ENCODE measurements at regions not wholly inside any gene's neighbourhood (a gene's known extent, or its start where the extent isn't known, plus 50 kb on each side); places are given as distances from the start of the nearest gene placed in this dataset.

GRCh38 chr9:99472916-99473245 lies 250.8 kb downstream of the SEC61B start:
- no peaks in the 10 kb centered on the region for H3K27me3 ChIP-seq
- intact Hi-C loops (cut with DNase I; ENCODE audit: low total_unique reads) = no loop called here
- no peak overlapping the region for H3K27ac ChIP-seq
- TF ChIP-seq CTCF (IDR thresholded peaks at IDR 0.05) (no peak), POLR2A (IDR thresholded peaks at IDR 0.05) (no peak)
- H3K4me1 ChIP-seq = no peaks in the 10 kb centered on the region
- H3K9me3 ChIP-seq = no peaks in the 10 kb centered on the region
- H3K4me3 ChIP-seq = no peak overlapping the region
- H3K36me3 ChIP-seq = no peaks in the 10 kb centered on the region
- DNase-seq = no peak

- no peaks in the 10 kb centered on the region for H3K36me3 ChIP-seq
- TF ChIP-seq CTCF (IDR thresholded peaks at IDR 0.05) (no peak), POLR2A (IDR thresholded peaks at IDR 0.05) (no peak)
- intact Hi-C loops (cut with DNase I; ENCODE audit: low total_unique reads) = no loop called here
These were observed 252.1 kb downstream of the SEC61B start for GRCh38 chr9:99474186-99474585.

GRCh38 chr9:99475401-99476065 lies 253.5 kb downstream of the SEC61B start:
- intact Hi-C loops (cut with DNase I; ENCODE audit: low total_unique reads) = no loop called here
- TF ChIP-seq CTCF (IDR thresholded peaks at IDR 0.05) (no peak), POLR2A (IDR thresholded peaks at IDR 0.05) (no peak)

More at GRCh38 chr9:99474186-99474585, 252.1 kb downstream of the SEC61B start:
- no peak for DNase-seq
- Histone ChIP-seq H3K27ac (no peak overlapping the region), H3K4me1 (no peaks in the 10 kb centered on the region), H3K27me3 (no peaks in the 10 kb centered on the region), H3K9me3 (no peaks in the 10 kb centered on the region), H3K4me3 (no peak overlapping the region)

GRCh38 chr9:99478469-99479027 lies 256.5 kb downstream of the SEC61B start:
- intact Hi-C loops (cut with DNase I; ENCODE audit: low total_unique reads) = no loop called here
- Histone ChIP-seq H3K27ac (no peak overlapping the region), H3K9me3 (no peaks in the 10 kb centered on the region), H3K4me3 (no peak overlapping the region), H3K27me3 (no peaks in the 10 kb centered on the region), H3K4me1 (no peaks in the 10 kb centered on the region), H3K36me3 (no peaks in the 10 kb centered on the region)
- TF ChIP-seq POLR2A (IDR thresholded peaks at IDR 0.05) (no peak), CTCF (IDR thresholded peaks at IDR 0.05) (no peak)
- DNase-seq = no peak

More at GRCh38 chr9:99475401-99476065, 253.5 kb downstream of the SEC61B start:
- H3K27me3 ChIP-seq = no peaks in the 10 kb centered on the region
- H3K9me3 ChIP-seq = no peaks in the 10 kb centered on the region
- H3K27ac ChIP-seq = no peak overlapping the region
- no peak for DNase-seq
- no peaks in the 10 kb centered on the region for H3K4me1 ChIP-seq
- no peaks in the 10 kb centered on the region for H3K36me3 ChIP-seq
- H3K4me3 ChIP-seq = no peak overlapping the region

- TF ChIP-seq POLR2A (IDR thresholded peaks at IDR 0.05) = no peak
- Histone ChIP-seq H3K9me3 (no peaks in the 10 kb centered on the region), H3K4me1 (no peaks in the 10 kb centered on the region), H3K4me3 (no peak overlapping the region), H3K27ac (no peak overlapping the region), H3K36me3 (no peaks in the 10 kb centered on the region), H3K27me3 (no peaks in the 10 kb centered on the region)
- intact Hi-C loops (cut with DNase I; ENCODE audit: low total_unique reads) = no loop called here
- no peak for DNase-seq
These were observed 257.8 kb downstream of the SEC61B start for GRCh38 chr9:99479929-99480328.

All from uterus (tissue), 3 donors.